ENCODE measurements at regions not wholly inside any gene's neighbourhood (a gene's known extent, or its start where the extent isn't known, plus 50 kb on each side); places are given as distances from the start of the nearest gene placed in this dataset.

GRCh38 chr13:31436478-31436877 is 236.7 kb downstream of the B3GLCT start:
- Histone ChIP-seq H3K27ac (ENCODE audit: extremely low read depth, low read depth, low read length) (no peak overlapping the region), H3K4me1 (replicated peaks in 1 of 2; ENCODE audit: control insufficient read depth in 2 of 2, insufficient read depth in 2 of 2, low read length in 2 of 2) (no peaks in the 10 kb centered on the region), H4K20me1 (replicated peaks; ENCODE audit: control insufficient read depth, insufficient read depth, low read length) (no peaks in the 10 kb centered on the region), H3K36me3 (ENCODE audit: control insufficient read depth, insufficient read depth, low read length) (no peaks in the 10 kb centered on the region), H3K9me3 (replicated peaks; ENCODE audit: control insufficient read depth, insufficient read depth, low read depth, low read length) (no peaks in the 10 kb centered on the region), H3K9ac (ENCODE audit: insufficient read depth in 1 of 2, low read depth in 2 of 2, low read length in 2 of 2) (no peak overlapping the region), H2AFZ (ENCODE audit: low read depth, low read length) (no peak overlapping the region), H3K4me3 (no peak overlapping the region), H3K9me1 (ENCODE audit: control insufficient read depth, insufficient read depth, low read length) (no peaks in the 10 kb centered on the region), H3K79me2 (ENCODE audit: control insufficient read depth, insufficient read depth, low read length) (no peaks in the 10 kb centered on the region), H3K27me3 (ENCODE audit: control insufficient read depth in 2 of 2, insufficient read depth in 2 of 2, low read length in 2 of 2) (no peaks in the 10 kb centered on the region), H3K4me2 (ENCODE audit: insufficient read depth, low read length) (no peak overlapping the region)
- no peak for DNase-seq (ENCODE audit: extremely low read depth in 1 of 4, low spot score in 3 of 4)
- POLR2A ChIA-PET, result no interaction called here
- WGBS (ENCODE audit: insufficient coverage, low coverage, missing lambda C conversion rate), result 0% methylated on average over 3 of the region's 5 CpGs
- no peak for FAIRE-seq
- TF ChIP-seq, protein P1, sequence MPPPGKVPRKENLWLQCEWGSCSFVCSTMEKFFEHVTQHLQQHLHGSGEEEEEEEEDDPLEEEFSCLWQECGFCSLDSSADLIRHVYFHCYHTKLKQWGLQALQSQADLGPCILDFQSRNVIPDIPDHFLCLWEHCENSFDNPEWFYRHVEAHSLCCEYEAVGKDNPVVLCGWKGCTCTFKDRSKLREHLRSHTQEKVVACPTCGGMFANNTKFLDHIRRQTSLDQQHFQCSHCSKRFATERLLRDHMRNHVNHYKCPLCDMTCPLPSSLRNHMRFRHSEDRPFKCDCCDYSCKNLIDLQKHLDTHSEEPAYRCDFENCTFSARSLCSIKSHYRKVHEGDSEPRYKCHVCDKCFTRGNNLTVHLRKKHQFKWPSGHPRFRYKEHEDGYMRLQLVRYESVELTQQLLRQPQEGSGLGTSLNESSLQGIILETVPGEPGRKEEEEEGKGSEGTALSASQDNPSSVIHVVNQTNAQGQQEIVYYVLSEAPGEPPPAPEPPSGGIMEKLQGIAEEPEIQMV (tag; conservative IDR thresholded peaks at IDR 0.05; ENCODE audit: low read depth), result no peak
- in situ Hi-C loops (cut with MboI), result no loop called here
- BruUV-seq (replicated peaks), result no TSS peak
- intact Hi-C loops (cut with micrococcal nuclease), result no loop called here
- ATAC-seq, result no peak
- CTCF ChIA-PET (ENCODE audit: low intra/inter-chr PET ratio), result no interaction called here

DNA sequence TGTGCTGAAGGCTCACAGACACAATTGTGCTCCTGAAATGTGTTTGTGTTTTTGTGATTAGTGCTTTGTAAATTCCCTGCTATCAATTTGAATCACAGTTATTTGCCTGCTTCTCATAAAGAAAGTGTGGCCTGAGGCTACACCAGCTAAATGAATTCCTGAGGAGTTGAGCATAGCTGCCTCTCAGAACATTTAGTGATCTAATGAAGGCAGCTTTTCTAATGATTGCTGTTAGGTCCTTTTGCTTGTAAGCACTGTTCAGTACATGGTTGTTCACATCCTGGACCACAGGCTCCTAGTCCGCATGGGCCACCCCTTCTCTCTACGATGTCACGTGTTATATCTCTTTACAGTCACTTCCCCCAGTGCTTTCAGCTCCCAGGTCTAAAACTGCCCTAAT is 238.2 kb downstream of the B3GLCT start:
- Histone ChIP-seq H3K27ac (ENCODE audit: extremely low read depth, low read depth, low read length) (no peak overlapping the region), H3K4me1 (replicated peaks in 1 of 2; ENCODE audit: control insufficient read depth in 2 of 2, insufficient read depth in 2 of 2, low read length in 2 of 2) (no peaks in the 10 kb centered on the region), H3K9me3 (replicated peaks; ENCODE audit: control insufficient read depth, insufficient read depth, low read depth, low read length) (no peaks in the 10 kb centered on the region), H3K4me2 (ENCODE audit: insufficient read depth, low read length) (no peak overlapping the region), H3K79me2 (ENCODE audit: control insufficient read depth, insufficient read depth, low read length) (no peaks in the 10 kb centered on the region), H3K4me3 (no peak overlapping the region), H2AFZ (ENCODE audit: low read depth, low read length) (no peak overlapping the region), H3K27me3 (ENCODE audit: control insufficient read depth in 2 of 2, insufficient read depth in 2 of 2, low read length in 2 of 2) (no peaks in the 10 kb centered on the region), H4K20me1 (replicated peaks; ENCODE audit: control insufficient read depth, insufficient read depth, low read length) (no peaks in the 10 kb centered on the region), H3K9ac (ENCODE audit: insufficient read depth in 1 of 2, low read depth in 2 of 2, low read length in 2 of 2) (no peak overlapping the region), H3K9me1 (ENCODE audit: control insufficient read depth, insufficient read depth, low read length) (no peaks in the 10 kb centered on the region), H3K36me3 (ENCODE audit: control insufficient read depth, insufficient read depth, low read length) (no peaks in the 10 kb centered on the region)
- ATAC-seq, result no peak
- 0% methylated on average over 3 of the region's 3 CpGs for WGBS (ENCODE audit: insufficient coverage, low coverage, missing lambda C conversion rate)
- no TSS peak for BruUV-seq (replicated peaks)
- DNase-seq (ENCODE audit: extremely low read depth in 1 of 4, low spot score in 3 of 4), result no peak
- ChIA-PET POLR2A (no interaction called here), CTCF (ENCODE audit: low intra/inter-chr PET ratio) (no interaction called here)
- no peak for FAIRE-seq
- intact Hi-C loops (cut with micrococcal nuclease), result no loop called here
- in situ Hi-C loops (cut with MboI), result no loop called here
- TF ChIP-seq RNF2 (IDR thresholded peaks at IDR 0.05) (no peak), XRCC4 (IDR thresholded peaks at IDR 0.05; ENCODE audit: extremely low read depth, insufficient read depth, insufficient read length) (no peak), FOXP1 (CRISPR knock-in tag; IDR thresholded peaks at IDR 0.05) (no peak), JUNB (CRISPR knock-in tag; conservative IDR thresholded peaks at IDR 0.05) (no peak), ZNF280B (CRISPR knock-in tag; IDR thresholded peaks at IDR 0.05) (no peak), TAF9B (IDR thresholded peaks at IDR 0.05; ENCODE audit: partially characterized antibody) (no peak), HDAC1 (IDR thresholded peaks at IDR 0.05) (no peak), ETV6 (IDR thresholded peaks at IDR 0.05; ENCODE audit: borderline replicate concordance in 1 of 2, low read depth in 2 of 2, low read length in 1 of 2) (no peak), ETV6 (CRISPR knock-in tag; IDR thresholded peaks at IDR 0.05; ENCODE audit: borderline replicate concordance) (no peak), TCF3 (CRISPR knock-in tag; IDR thresholded peaks at IDR 0.05) (no peak), RBBP5 (IDR thresholded peaks at IDR 0.05; ENCODE audit: borderline replicate concordance, insufficient read depth, low read length, poor library complexity, severe bottlenecking) (no peak)
- TF ChIP-seq, protein P2, sequence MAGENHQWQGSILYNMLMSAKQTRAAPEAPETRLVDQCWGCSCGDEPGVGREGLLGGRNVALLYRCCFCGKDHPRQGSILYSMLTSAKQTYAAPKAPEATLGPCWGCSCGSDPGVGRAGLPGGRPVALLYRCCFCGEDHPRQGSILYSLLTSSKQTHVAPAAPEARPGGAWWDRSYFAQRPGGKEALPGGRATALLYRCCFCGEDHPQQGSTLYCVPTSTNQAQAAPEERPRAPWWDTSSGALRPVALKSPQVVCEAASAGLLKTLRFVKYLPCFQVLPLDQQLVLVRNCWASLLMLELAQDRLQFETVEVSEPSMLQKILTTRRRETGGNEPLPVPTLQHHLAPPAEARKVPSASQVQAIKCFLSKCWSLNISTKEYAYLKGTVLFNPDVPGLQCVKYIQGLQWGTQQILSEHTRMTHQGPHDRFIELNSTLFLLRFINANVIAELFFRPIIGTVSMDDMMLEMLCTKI (IDR thresholded peaks at IDR 0.05; ENCODE audit: partially characterized antibody), result no peak

Data from K562 (cell line).